SJCRH30 (cell line): ENCODE measurements at regions not wholly inside any gene's neighbourhood (a gene's known extent, or its start where the extent isn't known, plus 50 kb on each side); places are given as distances from the start of the nearest gene placed in this dataset.

Source experiments
- DNase-seq, 2 experiments: peaks; one replicate each; pipeline ENCODE4 v3.0.0-alpha.2; 2015 to 2020
- H3K27ac ChIP-seq: fragments of 250-450 bp; sonication (Bioruptor Pico); 2 replicates; pipeline ENCODE4 v1.5.1; 2020; ENCODE audit warnings: mild to moderate bottlenecking, moderate library complexity
- H3K27me3 ChIP-seq: fragments of 250-450 bp; sonication (Bioruptor Pico); 2 replicates; pipeline ENCODE4 v1.5.1; 2020; ENCODE audit warnings: mild to moderate bottlenecking, moderate library complexity
- H3K36me3 ChIP-seq: fragments of 250-450 bp; sonication (Bioruptor Pico); 2 replicates; pipeline ENCODE4 v1.5.1; 2020; ENCODE audit warnings: mild to moderate bottlenecking, moderate library complexity
- H3K4me1 ChIP-seq: fragments of 250-450 bp; sonication (Bioruptor Pico); 2 replicates; pipeline ENCODE4 v1.5.1; 2020; ENCODE audit warnings: mild to moderate bottlenecking, moderate library complexity
- H3K4me3 ChIP-seq: fragments of 250-450 bp; sonication (Bioruptor Pico); 2 replicates; pipeline ENCODE4 v1.5.1; 2020; ENCODE audit warnings: mild to moderate bottlenecking, moderate library complexity
- H3K9me3 ChIP-seq: fragments of 250-450 bp; sonication (Bioruptor Pico); replicated peaks from 2 replicates; pipeline ENCODE4 v1.5.1; 2020; ENCODE audit warnings: mild to moderate bottlenecking, moderate library complexity

- no peaks in the 10 kb centered on the region for H3K4me1 ChIP-seq
- DNase-seq = no peak
Observed at GRCh38 chr1:55474168-55474786, 259.1 kb upstream of the USP24 start.

GRCh38 chr1:55473661-55474060 lies 258.5 kb upstream of the USP24 start:
- no peaks in the 10 kb centered on the region for H3K36me3 ChIP-seq
- H3K9me3 ChIP-seq = no peaks in the 10 kb centered on the region
- H3K27ac ChIP-seq = no peak overlapping the region
- no peak for DNase-seq
- no peaks in the 10 kb centered on the region for H3K4me1 ChIP-seq
- 0 out of 2 replicates have a peak, but pooled peaks cover 3% of the 10 kb centered on the region for H3K27me3 ChIP-seq
- no peak overlapping the region for H3K4me3 ChIP-seq

More at GRCh38 chr1:55474168-55474786, 259.1 kb upstream of the USP24 start:
- H3K36me3 ChIP-seq = no peaks in the 10 kb centered on the region
- H3K4me3 ChIP-seq = no peak overlapping the region
- no peaks in the 10 kb centered on the region for H3K9me3 ChIP-seq
- H3K27me3 ChIP-seq = 0 out of 2 replicates have a peak, but pooled peaks cover 3% of the 10 kb centered on the region
- H3K27ac ChIP-seq = no peak overlapping the region

- Histone ChIP-seq H3K27ac (no peak overlapping the region), H3K9me3 (no peaks in the 10 kb centered on the region), H3K4me3 (no peak overlapping the region), H3K4me1 (no peaks in the 10 kb centered on the region), H3K36me3 (no peaks in the 10 kb centered on the region), H3K27me3 (0 out of 2 replicates have a peak, but pooled peaks cover 3% of the 10 kb centered on the region)
- DNase-seq = no peak
Observed at GRCh38 chr1:55472784-55473183, 257.6 kb upstream of the USP24 start.

GRCh38 chr1:55472115-55472514 lies 257.0 kb upstream of the USP24 start:
- no peaks in the 10 kb centered on the region for H3K36me3 ChIP-seq
- no peaks in the 10 kb centered on the region for H3K9me3 ChIP-seq
- H3K27me3 ChIP-seq = peaks cover 3% of the 10 kb centered on the region; the same call in 1 of the 2 replicates
- H3K4me1 ChIP-seq = no peaks in the 10 kb centered on the region
- DNase-seq = no peak
- H3K27ac ChIP-seq = no peak overlapping the region
- no peak overlapping the region for H3K4me3 ChIP-seq

GRCh38 chr1:55468142-55468795 lies 253.1 kb upstream of the USP24 start:
- Histone ChIP-seq H3K27me3 (peaks cover 6% of the 10 kb centered on the region; the same call in 1 of the 2 replicates), H3K27ac (no peak overlapping the region), H3K4me1 (no peaks in the 10 kb centered on the region), H3K36me3 (no peaks in the 10 kb centered on the region), H3K9me3 (no peaks in the 10 kb centered on the region), H3K4me3 (no peak overlapping the region)
- no peak for DNase-seq

- Histone ChIP-seq H3K9me3 (no peaks in the 10 kb centered on the region), H3K4me1 (no peaks in the 10 kb centered on the region), H3K4me3 (no peak overlapping the region), H3K27me3 (peaks cover 6% of the 10 kb centered on the region; the same call in 1 of the 2 replicates), H3K36me3 (no peaks in the 10 kb centered on the region), H3K27ac (no peak overlapping the region)
- DNase-seq = no peak
Observed at GRCh38 chr1:55466921-55467320, 251.8 kb upstream of the USP24 start.

- no peak overlapping the region for H3K4me3 ChIP-seq
- no peak for DNase-seq
- no peak overlapping the region for H3K27ac ChIP-seq
- peaks cover 6% of the 10 kb centered on the region; the same call in 1 of the 2 replicates for H3K27me3 ChIP-seq
- 0 out of 2 replicates have a peak, but pooled peaks cover 2% of the 10 kb centered on the region for H3K9me3 ChIP-seq
- H3K36me3 ChIP-seq = no peaks in the 10 kb centered on the region
- no peaks in the 10 kb centered on the region for H3K4me1 ChIP-seq
Observed at GRCh38 chr1:55466373-55466772, 251.2 kb upstream of the USP24 start.

GRCh38 chr1:55464550-55464949 lies 249.4 kb upstream of the USP24 start:
- no peaks in the 10 kb centered on the region for H3K36me3 ChIP-seq
- no peaks in the 10 kb centered on the region for H3K4me1 ChIP-seq
- 0 out of 2 replicates have a peak, but pooled peaks cover 2% of the 10 kb centered on the region for H3K9me3 ChIP-seq
- peaks cover 4% of the 10 kb centered on the region; the same call in 1 of the 2 replicates for H3K27me3 ChIP-seq
- no peak overlapping the region for H3K4me3 ChIP-seq
- H3K27ac ChIP-seq = no peak overlapping the region
- DNase-seq = no peak

GRCh38 chr1:55463814-55464475 lies 248.8 kb upstream of the USP24 start:
- no peak overlapping the region for H3K4me3 ChIP-seq
- H3K4me1 ChIP-seq = no peaks in the 10 kb centered on the region
- H3K27ac ChIP-seq = no peak overlapping the region
- no peak for DNase-seq
- peaks cover 4% of the 10 kb centered on the region; the same call in 1 of the 2 replicates for H3K27me3 ChIP-seq
- no peaks in the 10 kb centered on the region for H3K36me3 ChIP-seq
- H3K9me3 ChIP-seq = 0 out of 2 replicates have a peak, but pooled peaks cover 2% of the 10 kb centered on the region

GRCh38 chr1:55457874-55458273 lies 242.7 kb upstream of the USP24 start:
- H3K4me3 ChIP-seq = no peak overlapping the region
- no peak for DNase-seq
- H3K4me1 ChIP-seq = no peaks in the 10 kb centered on the region
- 0 out of 2 replicates have a peak, but pooled peaks cover 5% of the 10 kb centered on the region for H3K9me3 ChIP-seq
- H3K27ac ChIP-seq = no peak overlapping the region
- H3K27me3 ChIP-seq = no peaks in the 10 kb centered on the region
- no peaks in the 10 kb centered on the region for H3K36me3 ChIP-seq

GRCh38 chr1:55456971-55457370 lies 241.8 kb upstream of the USP24 start:
- DNase-seq = no peak
- Histone ChIP-seq H3K27me3 (no peaks in the 10 kb centered on the region), H3K27ac (no peak overlapping the region), H3K36me3 (no peaks in the 10 kb centered on the region), H3K9me3 (0 out of 2 replicates have a peak, but pooled peaks cover 5% of the 10 kb centered on the region), H3K4me3 (no peak overlapping the region), H3K4me1 (no peaks in the 10 kb centered on the region)

GRCh38 chr1:55448261-55448660 lies 233.1 kb upstream of the USP24 start:
- Histone ChIP-seq H3K27me3 (peaks cover 3% of the 10 kb centered on the region; the same call in 1 of the 2 replicates), H3K4me3 (no peak overlapping the region), H3K9me3 (no peaks in the 10 kb centered on the region), H3K4me1 (no peaks in the 10 kb centered on the region), H3K36me3 (no peaks in the 10 kb centered on the region), H3K27ac (no peak overlapping the region)
- DNase-seq = no peak

GRCh38 chr1:55447488-55447887 lies 232.3 kb upstream of the USP24 start:
- Histone ChIP-seq H3K27ac (no peak overlapping the region), H3K9me3 (no peaks in the 10 kb centered on the region), H3K36me3 (no peaks in the 10 kb centered on the region), H3K27me3 (peaks cover 3% of the 10 kb centered on the region; the same call in 1 of the 2 replicates), H3K4me1 (no peaks in the 10 kb centered on the region), H3K4me3 (no peak overlapping the region)
- no peak for DNase-seq

GRCh38 chr1:55446351-55446750 lies 231.2 kb upstream of the USP24 start:
- Histone ChIP-seq H3K4me3 (no peak overlapping the region), H3K4me1 (no peaks in the 10 kb centered on the region), H3K27ac (no peak overlapping the region), H3K9me3 (no peaks in the 10 kb centered on the region), H3K36me3 (no peaks in the 10 kb centered on the region), H3K27me3 (peaks cover 3% of the 10 kb centered on the region; the same call in 1 of the 2 replicates)
- no peak for DNase-seq

GRCh38 chr1:55445416-55445815 lies 230.3 kb upstream of the USP24 start:
- Histone ChIP-seq H3K4me1 (no peaks in the 10 kb centered on the region), H3K36me3 (no peaks in the 10 kb centered on the region), H3K27ac (no peak overlapping the region), H3K27me3 (peaks cover 3% of the 10 kb centered on the region; the same call in 1 of the 2 replicates), H3K9me3 (no peaks in the 10 kb centered on the region), H3K4me3 (no peak overlapping the region)
- no peak for DNase-seq
